NCI-H1436 (cell line): ENCODE measurements at regions not wholly inside any gene's neighbourhood (a gene's known extent, or its start where the extent isn't known, plus 50 kb on each side); places are given as distances from the start of the nearest gene placed in this dataset.

Experiments
- DNase-seq: peaks from one replicate; lab custom pipeline; 2025; lab: John Stamatoyannopoulos, UW

- DNase-seq, result no peak
These were observed 505.9 kb downstream of the SI start for GRCh38 chr3:164572436-164572835.

GRCh38 chr3:164550857-164551256, 527.4 kb downstream of the SI start:
- no peak for DNase-seq

GRCh38 chr3:164539215-164539614, 539.1 kb downstream of the SI start:
- no peak for DNase-seq

GRCh38 chr3:164537485-164537884, 540.8 kb downstream of the SI start:
- DNase-seq, result no peak

GRCh38 chr3:164533275-164533674, 545.0 kb downstream of the SI start:
- DNase-seq, result peak; percentile 38

- DNase-seq, result no peak
These were observed 552.0 kb downstream of the SI start for GRCh38 chr3:164526250-164526649.

- DNase-seq, result no peak
These were observed 554.1 kb downstream of the SI start for GRCh38 chr3:164524201-164524600.

- no peak for DNase-seq
These were observed 556.1 kb downstream of the SI start for GRCh38 chr3:164522073-164522763.

GRCh38 chr3:164521644-164522043, 556.7 kb downstream of the SI start:
- no peak for DNase-seq

GRCh38 chr3:164521139-164521538, 557.2 kb downstream of the SI start:
- no peak for DNase-seq

- DNase-seq, result no peak
These were observed 563.0 kb downstream of the SI start for GRCh38 chr3:164515256-164515655.

GRCh38 chr3:164514576-164514975, 563.7 kb downstream of the SI start:
- no peak for DNase-seq

- no peak for DNase-seq
These were observed 570.4 kb downstream of the SI start for GRCh38 chr3:164507886-164508285.

GRCh38 chr3:164498917-164499316, 579.4 kb downstream of the SI start:
- DNase-seq, result no peak

GRCh38 chr3:164488893-164489292, 589.4 kb downstream of the SI start:
- DNase-seq, result no peak

GRCh38 chr3:164486150-164486549, 592.1 kb downstream of the SI start:
- no peak for DNase-seq

- no peak for DNase-seq
These were observed 598.3 kb downstream of the SI start for GRCh38 chr3:164479978-164480377.

- DNase-seq, result no peak
These were observed 598.9 kb downstream of the SI start for GRCh38 chr3:164479406-164479805.

GRCh38 chr3:164478323-164478722, 600.0 kb downstream of the SI start:
- no peak for DNase-seq

GRCh38 chr3:164477403-164477802, 600.9 kb downstream of the SI start:
- no peak for DNase-seq

GRCh38 chr3:164476631-164477030, 601.7 kb downstream of the SI start:
- no peak for DNase-seq

- no peak for DNase-seq
These were observed 607.8 kb downstream of the SI start for GRCh38 chr3:164470471-164470870.

- no peak for DNase-seq
These were observed 610.2 kb downstream of the SI start for GRCh38 chr3:164468055-164468454.

GRCh38 chr3:164467007-164467406, 611.3 kb downstream of the SI start:
- no peak for DNase-seq
